ENCODE measurements at regions not wholly inside any gene's neighbourhood (a gene's known extent, or its start where the extent isn't known, plus 50 kb on each side); places are given as distances from the start of the nearest gene placed in this dataset.

- Histone ChIP-seq H3K27me3 (replicated peaks in 1 of 4; ENCODE audit: control extremely low read depth in 1 of 4, control insufficient read depth in 3 of 4, insufficient read depth in 4 of 4, low read length in 3 of 4) (no peaks in the 10 kb centered on the region), H2AFZ (ENCODE audit: insufficient read depth, low read depth, low read length, poor library complexity, severe bottlenecking) (no peak overlapping the region), H3K27ac (ENCODE audit: low read length in 2 of 2) (no peak overlapping the region), H3K9me3 (ENCODE audit: control extremely low read depth in 1 of 3, control insufficient read depth in 2 of 3, insufficient read depth in 1 of 3, low read length in 2 of 3) (no peaks in the 10 kb centered on the region), H3K36me3 (replicated peaks in 1 of 2; ENCODE audit: control extremely low read depth in 1 of 2, control insufficient read depth in 1 of 2, extremely low read depth in 1 of 2, insufficient read depth in 2 of 2, low read length in 1 of 2) (no peaks in the 10 kb centered on the region), H3K4me1 (ENCODE audit: control insufficient read depth in 2 of 2, insufficient read depth in 2 of 2, low read length in 2 of 2) (no peaks in the 10 kb centered on the region), H4K20me1 (ENCODE audit: control insufficient read depth, insufficient read depth, low read length, poor library complexity, severe bottlenecking) (no peaks in the 10 kb centered on the region), H3K9ac (ENCODE audit: low read length) (no peak overlapping the region), H3K79me2 (ENCODE audit: control insufficient read depth, insufficient read depth, low read length) (no peaks in the 10 kb centered on the region), H3K4me2 (replicated peaks; ENCODE audit: low read depth, low read length, poor library complexity, severe bottlenecking) (no peak overlapping the region), H3K4me3 (ENCODE audit: control extremely low read depth in 1 of 5, extremely low read depth in 1 of 5, insufficient read depth in 1 of 5, low read depth in 2 of 5, low read length in 4 of 5) (no peak overlapping the region)
- ChIA-PET CTCF (no interaction called here), POLR2A (no interaction called here)
- DNase-seq (no peak), ATAC-seq (ENCODE audit: low read depth) (no peak)
- no CpG with 5 or more reads among the region's 2 CpGs for WGBS (ENCODE audit: insufficient coverage)
- no peak for TF ChIP-seq CTCF (IDR thresholded peaks at IDR 0.05)
- TF ChIP-seq EZH2 (IDR thresholded peaks at IDR 0.05; ENCODE audit: borderline replicate concordance, insufficient read depth, low read depth, low read length, poor library complexity, severe bottlenecking): no peak
- intact Hi-C loops (cut with micrococcal nuclease): no loop called here
- no peak overlapping the region for H3K27ac Mint-ChIP-seq
- no peaks in the 10 kb centered on the region for H3K4me1 Mint-ChIP-seq
- no peaks in the 10 kb centered on the region for H3K27me3 Mint-ChIP-seq
- H3K4me3 Mint-ChIP-seq: no peak overlapping the region
- no peaks in the 10 kb centered on the region for H3K9me3 Mint-ChIP-seq (ENCODE audit: insufficient read depth)
Observed at GRCh38 chr16:79982862-79983261, 382.3 kb upstream of the MAF start.

GRCh38 chr16:79982361-79982760, 381.8 kb upstream of the MAF start:
- Histone ChIP-seq H2AFZ (ENCODE audit: insufficient read depth, low read depth, low read length, poor library complexity, severe bottlenecking) (no peak overlapping the region), H3K27me3 (replicated peaks in 1 of 4; ENCODE audit: control extremely low read depth in 1 of 4, control insufficient read depth in 3 of 4, insufficient read depth in 4 of 4, low read length in 3 of 4) (no peaks in the 10 kb centered on the region), H3K4me1 (ENCODE audit: control insufficient read depth in 2 of 2, insufficient read depth in 2 of 2, low read length in 2 of 2) (no peaks in the 10 kb centered on the region), H3K27ac (ENCODE audit: low read length in 2 of 2) (no peak overlapping the region), H3K79me2 (ENCODE audit: control insufficient read depth, insufficient read depth, low read length) (no peaks in the 10 kb centered on the region), H3K9me3 (ENCODE audit: control extremely low read depth in 1 of 3, control insufficient read depth in 2 of 3, insufficient read depth in 1 of 3, low read length in 2 of 3) (no peaks in the 10 kb centered on the region), H3K9ac (ENCODE audit: low read length) (no peak overlapping the region), H3K36me3 (replicated peaks in 1 of 2; ENCODE audit: control extremely low read depth in 1 of 2, control insufficient read depth in 1 of 2, extremely low read depth in 1 of 2, insufficient read depth in 2 of 2, low read length in 1 of 2) (no peaks in the 10 kb centered on the region), H4K20me1 (ENCODE audit: control insufficient read depth, insufficient read depth, low read length, poor library complexity, severe bottlenecking) (no peaks in the 10 kb centered on the region), H3K4me3 (ENCODE audit: control extremely low read depth in 1 of 5, extremely low read depth in 1 of 5, insufficient read depth in 1 of 5, low read depth in 2 of 5, low read length in 4 of 5) (no peak overlapping the region), H3K4me2 (replicated peaks; ENCODE audit: low read depth, low read length, poor library complexity, severe bottlenecking) (no peak overlapping the region)
- ATAC-seq (ENCODE audit: low read depth): no peak
- DNase-seq: no peak
- intact Hi-C loops (cut with micrococcal nuclease): no loop called here
- WGBS (ENCODE audit: insufficient coverage): 92% methylated on average over 2 of the region's 4 CpGs
- CTCF ChIA-PET: no interaction called here
- Mint-ChIP-seq H3K9me3 (ENCODE audit: insufficient read depth) (no peaks in the 10 kb centered on the region), H3K27me3 (no peaks in the 10 kb centered on the region), H3K4me1 (no peaks in the 10 kb centered on the region), H3K4me3 (no peak overlapping the region), H3K27ac (no peak overlapping the region)
- POLR2A ChIA-PET: no interaction called here
- no peak for TF ChIP-seq CTCF (IDR thresholded peaks at IDR 0.05)
